ENCODE measurements at regions not wholly inside any gene's neighbourhood (a gene's known extent, or its start where the extent isn't known, plus 50 kb on each side); places are given as distances from the start of the nearest gene placed in this dataset.

- intact Hi-C loops (cut with DNase I) = loop anchor here (10.0 kb wide), 1 partner anchor 334 kb away; the partner anchor contains the start of gene CXCL12
- no peak for DNase-seq (ENCODE audit: low spot score)
Measured at GRCh38 chr10:44051091-44051490, 333.8 kb downstream of the CXCL12 start.

- DNase-seq (ENCODE audit: low spot score) = no peak
- intact Hi-C loops (cut with DNase I) = loop anchor here (10.0 kb wide), 2 partner anchors 75 to 335 kb away; partner anchors contain the start of gene CXCL12
Measured at GRCh38 chr10:44049301-44050015, 335.4 kb downstream of the CXCL12 start.

GRCh38 chr10:44047361-44047760 is 337.5 kb downstream of the CXCL12 start:
- DNase-seq (ENCODE audit: low spot score) = no peak
- intact Hi-C loops (cut with DNase I) = loop anchor here (10.0 kb wide), 1 partner anchor 73 kb away; no protein-coding TSS in a partner anchor

DNA sequence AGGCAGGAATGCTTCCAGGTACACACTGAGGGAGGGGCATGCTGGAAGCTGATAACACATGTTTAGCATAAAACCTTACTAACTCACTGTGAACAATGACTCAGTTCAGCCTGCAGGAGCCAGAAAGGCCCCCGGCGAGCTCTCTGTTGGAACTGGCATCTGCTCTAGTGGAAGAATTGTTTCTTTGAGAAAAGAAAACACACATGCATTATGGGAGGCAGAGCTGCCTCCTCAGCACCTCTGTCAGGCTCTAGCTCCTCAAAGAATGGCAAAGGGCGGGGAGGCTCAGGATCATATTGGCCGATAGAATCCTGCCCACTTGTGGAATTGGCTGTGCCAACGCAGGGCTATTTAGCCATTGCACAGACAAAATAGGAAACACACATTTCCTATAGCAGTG is 338.3 kb downstream of the CXCL12 start:
- DNase-seq (ENCODE audit: low spot score) = no peak
- intact Hi-C loops (cut with DNase I) = loop anchor here (10.0 kb wide), 1 partner anchor 72 kb away; no protein-coding TSS in a partner anchor

GRCh38 chr10:44045020-44045419 is 339.9 kb downstream of the CXCL12 start:
- intact Hi-C loops (cut with DNase I) = loop anchor here (10.0 kb wide), 1 partner anchor 70 kb away; no protein-coding TSS in a partner anchor
- DNase-seq (ENCODE audit: low spot score) = no peak

DNA sequence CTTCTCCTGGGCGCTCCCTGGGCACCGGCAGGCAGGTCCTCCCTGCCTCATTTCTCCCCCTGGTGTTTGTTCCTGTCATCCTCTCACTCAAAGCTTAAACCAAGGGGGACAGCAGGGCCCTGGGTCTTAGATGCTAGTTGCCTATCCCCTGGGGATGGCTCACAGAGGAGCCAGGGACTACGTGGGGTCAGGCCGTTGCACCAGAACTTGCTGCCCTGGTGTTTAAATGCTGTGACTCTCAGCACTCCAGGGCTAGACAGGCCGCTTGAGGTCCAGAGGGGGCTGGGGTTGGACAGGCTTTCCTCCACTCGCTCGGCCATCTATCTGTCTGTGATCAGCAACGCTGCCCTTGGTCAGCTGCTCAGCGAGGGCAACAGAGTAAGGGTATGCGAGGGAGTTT is 340.3 kb downstream of the CXCL12 start:
- intact Hi-C loops (cut with DNase I) = loop anchor here (5.0 to 10.0 kb wide), 2 partner anchors 70 to 352 kb away; no protein-coding TSS in a partner anchor
- no peak for DNase-seq (ENCODE audit: low spot score)

DNA sequence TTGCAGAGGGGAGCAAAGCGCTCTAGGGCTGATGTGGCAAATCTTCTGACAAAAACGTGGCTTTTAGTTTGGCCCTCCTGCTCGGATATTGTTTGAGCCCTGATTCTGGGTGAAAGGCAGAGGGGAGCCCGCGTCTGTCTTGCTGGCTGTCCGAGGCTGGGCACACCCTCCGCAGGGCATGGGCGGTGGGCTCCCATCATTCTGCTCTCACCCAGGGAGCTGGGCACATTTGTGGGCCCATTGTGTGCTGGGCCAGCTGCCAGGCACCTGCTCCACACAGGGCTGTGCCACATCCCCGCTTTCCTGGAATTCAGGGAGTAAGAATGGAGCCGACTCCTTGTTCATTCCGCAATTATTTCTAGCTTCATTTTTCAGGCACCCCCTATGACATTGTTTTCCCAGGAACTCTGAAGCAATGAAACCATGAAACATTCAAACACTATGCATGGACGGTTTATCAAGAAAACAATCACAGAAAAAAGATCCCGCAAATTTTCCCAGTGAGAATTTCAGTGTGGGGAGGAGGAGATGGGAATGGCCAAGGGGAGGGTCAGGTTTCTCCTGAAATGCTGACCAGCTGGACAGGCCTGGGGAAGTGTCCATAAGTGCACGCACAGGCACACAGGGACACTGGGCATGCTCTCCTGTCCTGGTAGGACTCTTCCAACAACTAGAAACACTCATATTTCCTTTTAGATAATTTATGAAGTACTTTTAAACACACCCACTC is 341.1 kb downstream of the CXCL12 start:
- intact Hi-C loops (cut with DNase I) = loop anchor here (5.0 to 10.0 kb wide), 2 partner anchors 69 to 352 kb away; no protein-coding TSS in a partner anchor
- DNase-seq (ENCODE audit: low spot score) = no peak

DNA sequence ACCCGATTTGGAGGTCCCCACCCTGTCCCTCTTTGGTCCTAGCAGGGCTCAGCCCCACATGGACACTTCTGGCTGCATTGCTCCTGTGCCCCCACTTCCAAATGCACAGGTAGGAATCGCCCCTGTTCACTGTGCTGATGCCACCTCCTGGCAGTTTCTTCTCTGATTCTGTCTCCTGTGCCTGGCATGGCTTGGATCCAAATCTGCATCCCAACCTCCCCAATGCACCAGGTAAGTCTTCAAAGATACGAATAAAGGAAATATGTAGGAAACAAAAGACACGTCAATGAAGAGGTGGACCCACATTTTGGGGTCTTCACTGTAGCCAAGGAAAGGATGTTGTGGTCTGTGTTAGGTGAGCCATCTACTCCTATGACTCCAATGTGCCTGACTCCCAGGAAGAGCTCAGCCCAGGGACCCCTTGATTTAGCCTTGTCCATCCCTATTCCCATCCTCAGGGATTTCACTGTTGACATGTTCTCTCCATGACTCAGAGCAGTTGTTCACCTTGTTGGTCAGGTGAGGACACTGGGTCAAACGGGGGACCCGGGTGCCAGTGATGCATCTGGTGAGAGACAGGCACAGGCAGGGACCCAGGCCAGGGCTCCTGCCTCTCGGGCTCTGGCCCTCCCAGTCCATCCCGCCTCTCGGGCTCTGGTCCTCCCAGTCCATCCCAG is 341.8 kb downstream of the CXCL12 start:
- no peak for DNase-seq (ENCODE audit: low spot score)
- intact Hi-C loops (cut with DNase I) = loop anchor here (5.0 to 10.0 kb wide), 2 partner anchors 68 to 351 kb away; no protein-coding TSS in a partner anchor

GRCh38 chr10:44042075-44042770 is 342.7 kb downstream of the CXCL12 start:
- no peak for DNase-seq (ENCODE audit: low spot score)
- intact Hi-C loops (cut with DNase I) = loop anchor here (5.0 to 10.0 kb wide), 2 partner anchors 67 to 350 kb away; no protein-coding TSS in a partner anchor

- intact Hi-C loops (cut with DNase I) = no loop called here
- no peak for DNase-seq (ENCODE audit: low spot score)
Measured at GRCh38 chr10:44039599-44039998, 345.3 kb downstream of the CXCL12 start.

- no peak for DNase-seq (ENCODE audit: low spot score)
- intact Hi-C loops (cut with DNase I) = no loop called here
Measured at GRCh38 chr10:44036425-44036824, 348.5 kb downstream of the CXCL12 start.

- intact Hi-C loops (cut with DNase I) = no loop called here
- no peak for DNase-seq (ENCODE audit: low spot score)
Measured at GRCh38 chr10:44035474-44036197, 349.3 kb downstream of the CXCL12 start.

DNA sequence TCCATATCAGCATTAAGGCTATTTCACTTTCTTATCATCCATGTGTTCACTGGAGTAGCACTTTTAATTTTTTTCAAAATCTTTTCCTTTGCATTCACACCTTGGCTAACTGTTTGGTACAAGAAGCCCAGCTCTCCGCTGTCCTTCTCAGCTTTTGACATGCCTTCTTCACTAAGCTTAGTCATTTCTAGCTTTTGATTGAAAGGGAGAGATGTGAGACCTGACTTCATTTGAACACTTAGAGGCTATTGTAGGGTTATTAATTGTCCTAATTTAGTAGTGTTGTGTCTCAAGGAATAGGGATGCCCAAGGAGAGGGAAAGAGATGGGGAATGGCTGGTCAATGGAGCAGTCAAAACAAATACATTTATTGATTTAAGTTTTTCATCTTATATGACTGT is 350.0 kb downstream of the CXCL12 start:
- DNase-seq (ENCODE audit: low spot score) = no peak
- intact Hi-C loops (cut with DNase I) = no loop called here

GRCh38 chr10:44033008-44033407 is 351.9 kb downstream of the CXCL12 start:
- intact Hi-C loops (cut with DNase I) = no loop called here
- no peak for DNase-seq (ENCODE audit: low spot score)

DNA sequence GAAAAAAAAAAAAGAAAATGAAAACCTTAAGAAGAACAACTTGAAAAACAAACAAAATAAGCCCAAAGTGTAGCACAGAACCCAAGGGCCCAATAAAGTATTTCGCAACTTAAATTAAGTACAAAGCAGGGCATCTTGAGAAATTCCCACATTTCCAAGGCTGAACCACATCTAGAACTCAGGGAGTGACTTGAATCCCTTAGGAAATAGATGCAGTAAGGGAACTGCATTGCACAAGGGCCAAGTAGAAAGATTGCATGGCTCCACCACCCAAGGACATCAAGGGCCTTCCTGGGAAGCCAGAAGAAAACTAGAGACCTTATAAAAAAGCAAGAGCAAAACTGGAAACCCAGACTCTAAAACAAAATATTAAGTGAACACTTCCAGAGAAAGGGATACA is 352.7 kb downstream of the CXCL12 start:
- DNase-seq (ENCODE audit: low spot score) = no peak
- intact Hi-C loops (cut with DNase I) = no loop called here

DNA sequence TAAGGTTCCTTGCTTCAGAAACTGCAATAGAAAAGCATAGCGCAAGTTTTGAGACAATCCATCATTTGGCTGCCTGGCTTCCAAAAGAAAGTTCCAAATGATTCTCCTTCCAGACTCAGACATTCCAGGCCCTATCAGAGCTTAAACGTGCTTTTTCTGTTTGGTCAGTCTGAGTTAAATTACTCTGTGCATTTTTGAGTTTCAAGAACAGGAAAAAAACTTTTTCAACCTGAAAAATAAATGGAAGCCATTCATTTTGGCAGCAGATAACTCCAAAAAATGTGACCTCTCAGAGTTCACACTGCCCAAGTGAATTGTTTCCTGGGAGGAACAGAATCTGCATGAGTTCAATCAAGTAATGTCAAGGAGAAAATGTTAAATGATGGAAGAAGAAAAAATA is 354.2 kb downstream of the CXCL12 start:
- intact Hi-C loops (cut with DNase I) = no loop called here
- no peak for DNase-seq (ENCODE audit: low spot score)

GRCh38 chr10:44030132-44030531 is 354.8 kb downstream of the CXCL12 start:
- intact Hi-C loops (cut with DNase I) = no loop called here
- peak; percentile 62 for DNase-seq (ENCODE audit: low spot score)

GRCh38 chr10:44028384-44029137 is 356.3 kb downstream of the CXCL12 start:
- DNase-seq (ENCODE audit: low spot score) = peak; percentile 46

More at GRCh38 chr10:44028384-44029137, 356.3 kb downstream of the CXCL12 start:
- intact Hi-C loops (cut with DNase I) = no loop called here
